ENCODE measurements at regions not wholly inside any gene's neighbourhood (a gene's known extent, or its start where the extent isn't known, plus 50 kb on each side); places are given as distances from the start of the nearest gene placed in this dataset.

- Histone ChIP-seq H3K36me3 (replicated peaks; ENCODE audit: insufficient read depth, low read length) (no peaks in the 10 kb centered on the region), H3F3A (ENCODE audit: insufficient read depth, low read length) (no peaks in the 10 kb centered on the region), H3K79me2 (ENCODE audit: low read length) (no peaks in the 10 kb centered on the region), H4K20me1 (ENCODE audit: insufficient read depth, low read length) (no peaks in the 10 kb centered on the region), H3K27ac (ENCODE audit: low read length) (no peak overlapping the region), H3K4me1 (ENCODE audit: low read length) (no peaks in the 10 kb centered on the region), H3K4me3 (ENCODE audit: low read length) (no peak overlapping the region), H3K4me2 (ENCODE audit: low read depth, low read length) (no peak overlapping the region), H2AFZ (ENCODE audit: low read length) (no peak overlapping the region), H3K27me3 (replicated peaks; ENCODE audit: insufficient read depth, low read length) (no peaks in the 10 kb centered on the region), H3K9ac (ENCODE audit: low read length) (no peak overlapping the region), H3K9me3 (replicated peaks; ENCODE audit: insufficient read depth, low read length) (no peaks in the 10 kb centered on the region), H3K9me2 (replicated peaks; ENCODE audit: insufficient read depth, low read length) (no peaks in the 10 kb centered on the region)
- no peak for DNase-seq
- TF ChIP-seq EZH2 (optimal IDR thresholded peaks at IDR 0.05; ENCODE audit: low read depth, low read length): no peak
- no peak for TF ChIP-seq CTCF (IDR thresholded peaks at IDR 0.05; ENCODE audit: low read length)
- no peak for TF ChIP-seq EZH2phosphoT487 (IDR thresholded peaks at IDR 0.05; ENCODE audit: low read length)
Observed at GRCh38 chr10:114708084-114708483, 50.0 kb upstream of the ABLIM1 start.

GRCh38 chr10:114708717-114709335, 50.8 kb upstream of the ABLIM1 start:
- no peaks in the 10 kb centered on the region for H3K4me1 ChIP-seq (ENCODE audit: low read length)
- H3K9me2 ChIP-seq (replicated peaks; ENCODE audit: insufficient read depth, low read length): no peaks in the 10 kb centered on the region
- H4K20me1 ChIP-seq (ENCODE audit: insufficient read depth, low read length): no peaks in the 10 kb centered on the region
- no peak overlapping the region for H2AFZ ChIP-seq (ENCODE audit: low read length)
- no peaks in the 10 kb centered on the region for H3F3A ChIP-seq (ENCODE audit: insufficient read depth, low read length)
- H3K79me2 ChIP-seq (ENCODE audit: low read length): no peaks in the 10 kb centered on the region
- no peaks in the 10 kb centered on the region for H3K9me3 ChIP-seq (replicated peaks; ENCODE audit: insufficient read depth, low read length)
- H3K4me2 ChIP-seq (ENCODE audit: low read depth, low read length): no peak overlapping the region
- no peaks in the 10 kb centered on the region for H3K36me3 ChIP-seq (replicated peaks; ENCODE audit: insufficient read depth, low read length)
- H3K27ac ChIP-seq (ENCODE audit: low read length): no peak overlapping the region
- H3K27me3 ChIP-seq (replicated peaks; ENCODE audit: insufficient read depth, low read length): no peaks in the 10 kb centered on the region
- no peak overlapping the region for H3K4me3 ChIP-seq (ENCODE audit: low read length)
- no peak for DNase-seq
- no peak for TF ChIP-seq CTCF (IDR thresholded peaks at IDR 0.05; ENCODE audit: low read length)
- no peak for TF ChIP-seq EZH2 (optimal IDR thresholded peaks at IDR 0.05; ENCODE audit: low read depth, low read length)
- no peak for TF ChIP-seq EZH2phosphoT487 (IDR thresholded peaks at IDR 0.05; ENCODE audit: low read length)
- H3K9ac ChIP-seq (ENCODE audit: low read length): no peak overlapping the region

GRCh38 chr10:114709984-114710383, 51.9 kb upstream of the ABLIM1 start:
- H3K4me2 ChIP-seq (ENCODE audit: low read depth, low read length): no peak overlapping the region
- DNase-seq: no peak
- no peak for TF ChIP-seq EZH2phosphoT487 (IDR thresholded peaks at IDR 0.05; ENCODE audit: low read length)
- TF ChIP-seq EZH2 (optimal IDR thresholded peaks at IDR 0.05; ENCODE audit: low read depth, low read length): no peak
- TF ChIP-seq CTCF (IDR thresholded peaks at IDR 0.05; ENCODE audit: low read length): no peak
- H3K9me2 ChIP-seq (replicated peaks; ENCODE audit: insufficient read depth, low read length): no peaks in the 10 kb centered on the region
- H3K27me3 ChIP-seq (replicated peaks; ENCODE audit: insufficient read depth, low read length): no peaks in the 10 kb centered on the region
- no peak overlapping the region for H2AFZ ChIP-seq (ENCODE audit: low read length)
- no peaks in the 10 kb centered on the region for H3K9me3 ChIP-seq (replicated peaks; ENCODE audit: insufficient read depth, low read length)
- no peak overlapping the region for H3K9ac ChIP-seq (ENCODE audit: low read length)
- H4K20me1 ChIP-seq (ENCODE audit: insufficient read depth, low read length): no peaks in the 10 kb centered on the region
- H3K4me1 ChIP-seq (ENCODE audit: low read length): no peaks in the 10 kb centered on the region
- no peak overlapping the region for H3K27ac ChIP-seq (ENCODE audit: low read length)
- no peak overlapping the region for H3K4me3 ChIP-seq (ENCODE audit: low read length)
- no peaks in the 10 kb centered on the region for H3F3A ChIP-seq (ENCODE audit: insufficient read depth, low read length)
- no peaks in the 10 kb centered on the region for H3K36me3 ChIP-seq (replicated peaks; ENCODE audit: insufficient read depth, low read length)
- H3K79me2 ChIP-seq (ENCODE audit: low read length): no peaks in the 10 kb centered on the region
